K562 (cell line): ENCODE measurements at regions not wholly inside any gene's neighbourhood (a gene's known extent, or its start where the extent isn't known, plus 50 kb on each side); places are given as distances from the start of the nearest gene placed in this dataset.

ENCODE experiments used
- ATAC-seq: fragments of 200-7000 bp; cut with Tn5 transposase; 3 replicates; pipeline ENCODE4 v1.9.1; 2020; ENCODE audit warnings: moderate library complexity
- BruUV-seq: library from RNA; stranded (reverse); fragments of 400-500 nt; replicated peaks from 2 replicates; lab custom pipeline; 2021; lab: Mats Ljungman, UMichigan
- CTCF ChIA-PET: fragments of 300-600 bp; formaldehyde crosslinking; extraction: SDS; loops from one replicate; lab custom pipeline; 2021; ENCODE audit warnings: low intra/inter-chr PET ratio; lab: Yijun Ruan, JAX
- POLR2A ChIA-PET: fragments of 300-600, 350-650 bp; sonication (Branson Sonifier 250); formaldehyde crosslinking; extraction: SDS; loops from one replicate; lab custom pipeline; 2021; ENCODE audit warnings: antibody characterized with exemption, inconsistent platforms; lab: Yijun Ruan, JAX
- DNase-seq, 4 experiments: peaks; one replicate each; pipeline versions ENCODE4 v3.0.0 to v3.0.0-alpha.2; 2011 to 2018; ENCODE audit warnings: low spot score in 3 of 4, mixed read lengths in 3 of 4; ENCODE audit errors: extremely low read depth in 1 of 4
- FAIRE-seq: peaks from 2 replicates; lab custom pipeline; 2011; peaks lifted over from hg19 to GRCh38; lab: Jason Lieb, UNC
- H2AFZ ChIP-seq: 2 replicates; pipeline ENCODE4 v1.6.0; 2011; ENCODE audit warnings: low read depth, low read length, control low read depth, inconsistent platforms
- H3K27ac ChIP-seq: fragments of 200-600 bp; 3 replicates; pipeline ENCODE4 v1.8.0; 2011; ENCODE audit warnings: low read depth, mild to moderate bottlenecking, control low read depth, inconsistent platforms, low read length, moderate library complexity, mixed read lengths; ENCODE audit errors: extremely low read depth
- H3K27me3 ChIP-seq, 2 experiments: fragments of 300-600 bp in 1 of 2; 2 replicates in 1 of 2; 3 replicates in 1 of 2; pipeline versions ENCODE4 v1.6.0 to v1.8.0; 2011; ENCODE audit warnings: inconsistent platforms in 2 of 2, low read length in 2 of 2, mild to moderate bottlenecking in 1 of 2, mixed read lengths in 1 of 2, moderate library complexity in 1 of 2; ENCODE audit not compliant: control insufficient read depth in 2 of 2, insufficient read depth in 2 of 2
- H3K36me3 ChIP-seq: fragments of 300-600 bp; 3 replicates; pipeline ENCODE4 v1.8.0; 2011; ENCODE audit warnings: mild to moderate bottlenecking, low read length, inconsistent platforms; ENCODE audit not compliant: control insufficient read depth, insufficient read depth
- H3K4me1 ChIP-seq, 2 experiments: fragments of 200-600 bp in 1 of 2; replicated peaks in 1 of 2; 2 replicates in 1 of 2; 3 replicates in 1 of 2; pipeline versions ENCODE4 v1.5.1 to v1.8.0; 2011; ENCODE audit warnings: inconsistent platforms in 2 of 2, low read length in 2 of 2, mild to moderate bottlenecking in 1 of 2, mixed read lengths in 1 of 2, moderate library complexity in 1 of 2; ENCODE audit not compliant: control insufficient read depth in 2 of 2, insufficient read depth in 2 of 2
- H3K4me2 ChIP-seq: 2 replicates; pipeline ENCODE4 v1.6.1; 2011; ENCODE audit warnings: low read length, control low read depth, inconsistent platforms, mixed read lengths; ENCODE audit not compliant: insufficient read depth
- H3K4me3 ChIP-seq: fragments of 200-600 bp; sonication (generic), shearing (Covaris generic); 2 replicates; pipeline ENCODE4 v1.5.1; 2016; ENCODE audit warnings: control low read depth, inconsistent platforms
- H3K79me2 ChIP-seq: fragments of 200-600 bp; 3 replicates; pipeline ENCODE4 v1.8.0; 2011; ENCODE audit warnings: low read length, inconsistent platforms; ENCODE audit not compliant: control insufficient read depth, insufficient read depth
- H3K9ac ChIP-seq, 2 experiments: 2 replicates each; pipeline versions ENCODE4 v1.6.0 to v1.6.1; 2011; ENCODE audit warnings: low read depth in 2 of 2, low read length in 2 of 2, control low read depth in 1 of 2, inconsistent platforms in 1 of 2, mild to moderate bottlenecking in 1 of 2, mixed read lengths in 1 of 2; ENCODE audit not compliant: insufficient read depth in 1 of 2
- H3K9me1 ChIP-seq: one replicate; pipeline ENCODE4 v1.6.0; 2011; ENCODE audit warnings: inconsistent platforms, mild to moderate bottlenecking, low read length, moderate library complexity; ENCODE audit not compliant: control insufficient read depth, insufficient read depth
- H3K9me3 ChIP-seq: replicated peaks from 2 replicates; pipeline ENCODE4 v1.5.1; 2011; ENCODE audit warnings: low read depth, low read length, inconsistent platforms; ENCODE audit not compliant: control insufficient read depth, insufficient read depth
- H4K20me1 ChIP-seq: replicated peaks from 2 replicates; pipeline ENCODE4 v1.6.1; 2011; ENCODE audit warnings: low read length, inconsistent platforms, mixed read lengths; ENCODE audit not compliant: control insufficient read depth, insufficient read depth
- ATF3 ChIP-seq, 2 experiments: fragments of 450-650 bp in 1 of 2; sonication (generic) in 1 of 2; formaldehyde crosslinking in 1 of 2; IDR thresholded peaks in 1 of 2; conservative IDR thresholded peaks in 1 of 2; 2 replicates each; pipeline versions ENCODE4 v1.6.1 to v1.8.1; 2016 to 2023; ENCODE audit warnings: mild to moderate bottlenecking in 2 of 2, moderate library complexity in 2 of 2, inconsistent platforms in 1 of 2, missing genetic modification reagents in 1 of 2
- MEF2D ChIP-seq: conservative IDR thresholded peaks from 2 replicates; pipeline ENCODE4 v1.6.1; 2016; ENCODE audit warnings: low read depth, missing genetic modification characterization, missing compliant biosample characterization
- NUFIP1 ChIP-seq: fragments of 450-650 bp; IDR thresholded peaks from 2 replicates; pipeline ENCODE4 v1.6.1; 2018; ENCODE audit not compliant: partially characterized antibody
- PATZ1 ChIP-seq: fragments of 250-450 bp; sonication (Bioruptor Pico); IDR thresholded peaks from 2 replicates; pipeline ENCODE4 v1.5.0; 2020; ENCODE audit warnings: mild to moderate bottlenecking, borderline replicate concordance
- THRB ChIP-seq: fragments of 450-650 bp; formaldehyde crosslinking; conservative IDR thresholded peaks from 2 replicates; pipeline ENCODE4 v1.4.0; 2022; ENCODE audit warnings: mild to moderate bottlenecking, missing genetic modification characterization
- USF2 ChIP-seq: sonication (generic); formaldehyde crosslinking; IDR thresholded peaks from 2 replicates; pipeline ENCODE4 v1.5.0; 2020; ENCODE audit warnings: missing genetic modification reagents
- ZBTB11 ChIP-seq, 3 experiments: fragments of 200-800 bp in 1 of 3; fragments of 250-450 bp in 1 of 3; fragments of 450-650 bp in 1 of 3; sonication (Bioruptor Pico) in 1 of 3; sonication (Bioruptor generic) in 1 of 3; formaldehyde crosslinking in 1 of 3; IDR thresholded peaks; 2 replicates each; pipeline versions ENCODE4 v1.6.1 to v1.8.0; 2016 to 2022; ENCODE audit warnings: mild to moderate bottlenecking in 2 of 3, missing genetic modification characterization in 2 of 3, missing compliant biosample characterization in 1 of 3, moderate library complexity in 1 of 3
- ZNF274 ChIP-seq: IDR thresholded peaks from 2 replicates; pipeline ENCODE4 v1.6.1; 2011; ENCODE audit warnings: low read depth, mild to moderate bottlenecking, low read length, moderate library complexity, borderline replicate concordance
- ZNF280A ChIP-seq: fragments of 450-650 bp; IDR thresholded peaks from 2 replicates; pipeline ENCODE4 v1.6.1; 2018; ENCODE audit warnings: mild to moderate bottlenecking, low read depth; ENCODE audit not compliant: partially characterized antibody
- ZNF282 ChIP-seq: sonication (generic); formaldehyde crosslinking; IDR thresholded peaks from 2 replicates; pipeline ENCODE4 v1.8.1; 2023; ENCODE audit warnings: missing genetic modification reagents
- WGBS: fragments of 100-300 bp; shearing (Covaris generic); methylation state at CpG from one replicate; pipeline ENCODE4 v1.1.6; 2016; ENCODE audit warnings: low coverage, mixed read lengths; ENCODE audit not compliant: insufficient coverage; ENCODE audit errors: missing lambda C conversion rate; 5-methylcytosine and 5-hydroxymethylcytosine counted together
- in situ Hi-C: fragments of 300-500 bp; cut with MboI; formaldehyde crosslinking; loops from 4 replicates; pipeline ENCODE4 v1.15.0; 2018; ENCODE audit warnings: inconsistent platforms, mixed read lengths
- intact Hi-C: fragments of 100-400 bp; cut with micrococcal nuclease; formaldehyde crosslinking; loops from 2 replicates; pipeline ENCODE4 v1.14.2; 2022

GRCh38 chr15:31446546-31446945, 119.9 kb downstream of the KLF13 start:
- ATAC-seq (no peak), DNase-seq (no peak), FAIRE-seq (no peak)
- Histone ChIP-seq H3K79me2 (no peaks in the 10 kb centered on the region), H3K4me2 (no peak overlapping the region), H2AFZ (no peak overlapping the region), H3K4me3 (no peak overlapping the region), H3K9me1 (no peaks in the 10 kb centered on the region), H3K9ac (no peak overlapping the region), H3K27ac (no peak overlapping the region), H3K27me3 (peaks cover 4 to 10% of the 10 kb centered on the region in 2 experiments; a peak in 3 of 5 replicates), H3K4me1 (peaks cover 0 to 5% of the 10 kb centered on the region in 2 experiments; a peak in 2 of 5 replicates), H3K36me3 (no peaks in the 10 kb centered on the region), H3K9me3 (no peaks in the 10 kb centered on the region), H4K20me1 (no peaks in the 10 kb centered on the region; the same call in 1 of the 2 replicates)
- ChIA-PET POLR2A (no interaction called here), CTCF (no interaction called here)
- WGBS = 0% methylated on average over 7 of the region's 7 CpGs
- in situ Hi-C loops = no loop called here
- intact Hi-C loops = no loop called here
- BruUV-seq = no TSS peak
- TF ChIP-seq NUFIP1 (no peak), ZNF280A (no peak), ZNF282 (no peak), MEF2D (no peak), THRB (no peak), ZBTB11 (CRISPR knock-in tag; IDR thresholded peaks at IDR 0.05) (no peak), USF2 (CRISPR knock-in tag) (no peak), ATF3 (IDR thresholded peaks at IDR 0.05) (no peak), ATF3 (CRISPR knock-in tag; conservative IDR thresholded peaks at IDR 0.05) (no peak), PATZ1 (CRISPR knock-in tag) (no peak), ZNF274 (no peak)
